MM.1S (cell line): ENCODE measurements at regions not wholly inside any gene's neighbourhood (a gene's known extent, or its start where the extent isn't known, plus 50 kb on each side); places are given as distances from the start of the nearest gene placed in this dataset.

Source experiments
- CTCF ChIP-seq: fragments of 300-600 bp; sonication (generic); IDR thresholded peaks from 2 replicates; pipeline ENCODE4 v1.5.1; 2016; ENCODE audit warnings: antibody characterized with exemption, low read length, mixed read lengths
- EZH2 ChIP-seq: fragments of 300-600 bp; sonication (generic); optimal IDR thresholded peaks from 2 replicates; pipeline ENCODE3; 2017; ENCODE audit warnings: low read depth, mild to moderate bottlenecking, antibody characterized with exemption, low read length, mixed read lengths
- EZH2phosphoT487 ChIP-seq: fragments of 300-600 bp; sonication (generic); IDR thresholded peaks from 2 replicates; pipeline ENCODE4 v1.6.1; 2018; ENCODE audit warnings: antibody characterized with exemption, low read length

DNA sequence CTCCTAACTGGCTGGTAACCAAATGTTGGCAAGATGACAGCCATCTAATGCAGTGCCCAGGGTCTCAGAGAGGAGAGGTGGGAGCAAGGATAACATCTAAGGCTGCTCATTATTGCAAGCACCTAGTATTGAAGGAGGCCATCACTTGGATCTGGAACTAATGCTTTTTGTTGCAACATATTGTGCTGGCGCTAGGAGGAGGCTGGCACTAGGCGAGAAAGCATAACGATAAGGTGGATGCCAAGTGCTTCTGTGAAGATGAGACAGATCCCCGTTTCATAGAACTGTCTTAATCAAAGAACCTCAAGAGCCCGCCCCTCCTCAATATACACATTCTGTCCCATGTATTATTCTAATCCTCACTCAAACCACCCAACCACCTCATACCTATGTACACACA is 774.0 kb downstream of the VRK1 start:
- TF ChIP-seq CTCF, result no peak
- no peak for TF ChIP-seq EZH2
- no peak for TF ChIP-seq EZH2phosphoT487
